HL-60 (cell line): ENCODE measurements at regions not wholly inside any gene's neighbourhood (a gene's known extent, or its start where the extent isn't known, plus 50 kb on each side); places are given as distances from the start of the nearest gene placed in this dataset.

Source experiments
- DNase-seq, 2 experiments: peaks; one replicate each; pipeline ENCODE4 v3.0.0-alpha.2; 2010 to 2020; ENCODE audit warnings: low read depth in 1 of 2, low spot score in 1 of 2
- H3K27ac ChIP-seq: fragments of 250-450 bp; sonication (Bioruptor Pico); replicated peaks from 2 replicates; pipeline ENCODE4 v1.5.1; 2020; ENCODE audit warnings: mild to moderate bottlenecking, moderate library complexity
- H3K27me3 ChIP-seq: fragments of 250-450 bp; sonication (Bioruptor Pico); 2 replicates; pipeline ENCODE4 v1.5.1; 2021; ENCODE audit warnings: mild to moderate bottlenecking, moderate library complexity; ENCODE audit not compliant: insufficient read depth, poor library complexity, severe bottlenecking
- H3K4me3 ChIP-seq: replicated peaks from 2 replicates; pipeline ENCODE4 v1.5.1; 2011; ENCODE audit warnings: mild to moderate bottlenecking, control low read depth, low read length; ENCODE audit not compliant: insufficient read depth
- GABPA ChIP-seq: IDR thresholded peaks from 2 replicates; pipeline ENCODE4 v1.6.1; 2012; ENCODE audit warnings: low read depth
- POLR2AphosphoS5 ChIP-seq: IDR thresholded peaks from 2 replicates; pipeline ENCODE4 v1.6.1; 2012; ENCODE audit warnings: low read depth
- REST ChIP-seq: IDR thresholded peaks from 2 replicates; pipeline ENCODE4 v1.6.1; 2012; ENCODE audit warnings: low read depth; ENCODE audit not compliant: insufficient replicate concordance
- SPI1 ChIP-seq: IDR thresholded peaks from 2 replicates; pipeline ENCODE4 v1.6.1; 2012; ENCODE audit warnings: low read depth, mild to moderate bottlenecking, borderline replicate concordance
- TF ChIP-seq, protein P1 (sequence below): IDR thresholded peaks from one replicate; pipeline ENCODE4 v1.5.1; 2011; ENCODE audit warnings: low read length, control low read depth, inconsistent platforms; ENCODE audit not compliant: insufficient read depth

DNA sequence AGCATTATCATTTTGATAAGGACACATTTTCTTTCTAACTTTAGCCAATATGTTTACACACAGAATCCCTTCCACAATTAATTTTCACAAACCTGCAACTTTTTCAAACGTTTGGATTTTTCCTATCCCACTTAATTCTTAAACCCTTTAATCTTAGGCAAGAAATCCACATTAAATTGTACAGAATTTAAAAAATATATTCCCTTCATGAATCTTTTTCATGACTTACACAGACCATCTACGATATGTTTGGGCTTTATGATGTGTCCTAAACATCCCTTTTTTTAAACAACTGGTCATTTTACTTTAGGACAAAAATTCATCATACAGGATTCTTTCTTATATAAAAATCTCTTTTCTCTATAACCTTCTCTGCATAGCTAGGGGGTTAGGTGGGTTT is 241.5 kb upstream of the CNTNAP4 start:
- TF ChIP-seq, protein P1, sequence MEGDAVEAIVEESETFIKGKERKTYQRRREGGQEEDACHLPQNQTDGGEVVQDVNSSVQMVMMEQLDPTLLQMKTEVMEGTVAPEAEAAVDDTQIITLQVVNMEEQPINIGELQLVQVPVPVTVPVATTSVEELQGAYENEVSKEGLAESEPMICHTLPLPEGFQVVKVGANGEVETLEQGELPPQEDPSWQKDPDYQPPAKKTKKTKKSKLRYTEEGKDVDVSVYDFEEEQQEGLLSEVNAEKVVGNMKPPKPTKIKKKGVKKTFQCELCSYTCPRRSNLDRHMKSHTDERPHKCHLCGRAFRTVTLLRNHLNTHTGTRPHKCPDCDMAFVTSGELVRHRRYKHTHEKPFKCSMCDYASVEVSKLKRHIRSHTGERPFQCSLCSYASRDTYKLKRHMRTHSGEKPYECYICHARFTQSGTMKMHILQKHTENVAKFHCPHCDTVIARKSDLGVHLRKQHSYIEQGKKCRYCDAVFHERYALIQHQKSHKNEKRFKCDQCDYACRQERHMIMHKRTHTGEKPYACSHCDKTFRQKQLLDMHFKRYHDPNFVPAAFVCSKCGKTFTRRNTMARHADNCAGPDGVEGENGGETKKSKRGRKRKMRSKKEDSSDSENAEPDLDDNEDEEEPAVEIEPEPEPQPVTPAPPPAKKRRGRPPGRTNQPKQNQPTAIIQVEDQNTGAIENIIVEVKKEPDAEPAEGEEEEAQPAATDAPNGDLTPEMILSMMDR, result no peak
- TF ChIP-seq GABPA, result no peak
- no peak for DNase-seq
- Histone ChIP-seq H3K4me3 (no peak overlapping the region), H3K27me3 (no peaks in the 10 kb centered on the region), H3K27ac (no peak overlapping the region)

DNA sequence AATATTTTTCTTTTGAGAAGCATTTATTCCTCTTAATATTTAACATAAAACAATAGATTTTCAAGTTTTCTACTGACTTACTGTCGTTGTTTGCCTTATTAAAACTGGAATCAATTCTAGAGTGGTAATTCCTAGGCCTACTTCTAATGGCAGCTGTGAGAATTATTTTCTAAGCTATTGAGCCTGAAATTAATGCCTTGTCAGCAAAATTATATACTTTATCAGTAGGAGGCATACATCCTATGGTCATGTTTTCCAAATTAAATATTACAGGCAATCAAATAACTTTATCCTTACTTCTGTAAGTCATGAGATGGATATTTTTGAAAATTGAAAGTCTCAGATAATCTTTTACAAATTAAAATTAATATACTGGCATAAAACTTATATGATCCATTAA is 239.1 kb upstream of the CNTNAP4 start:
- Histone ChIP-seq H3K4me3 (no peak overlapping the region), H3K27ac (no peak overlapping the region), H3K27me3 (no peaks in the 10 kb centered on the region)
- DNase-seq, result no peak
- no peak for TF ChIP-seq REST
- TF ChIP-seq, protein P1, result no peak
- TF ChIP-seq POLR2AphosphoS5, result no peak
- no peak for TF ChIP-seq SPI1
- TF ChIP-seq GABPA, result no peak

- no peak overlapping the region for H3K27ac ChIP-seq
- DNase-seq, result no peak
Measured at GRCh38 chr16:76052725-76053124, 224.5 kb upstream of the CNTNAP4 start.

More at GRCh38 chr16:76052725-76053124, 224.5 kb upstream of the CNTNAP4 start:
- Histone ChIP-seq H3K27me3 (no peaks in the 10 kb centered on the region), H3K4me3 (no peak overlapping the region)
- no peak for TF ChIP-seq REST
- no peak for TF ChIP-seq POLR2AphosphoS5
- TF ChIP-seq, protein P1, result no peak
- TF ChIP-seq SPI1, result no peak
- TF ChIP-seq GABPA, result no peak
